Panc1 (cell line): ENCODE measurements at regions not wholly inside any gene's neighbourhood (a gene's known extent, or its start where the extent isn't known, plus 50 kb on each side); places are given as distances from the start of the nearest gene placed in this dataset.

Source experiments
- ATAC-seq: fragments of 200-7000 bp; cut with Tn5 transposase; 2 replicates; pipeline ENCODE4 v1.9.1; 2020; ENCODE audit warnings: mild to moderate bottlenecking, moderate library complexity
- BruUV-seq: library from RNA; stranded (reverse); fragments of 400-500 nt; replicated peaks from 2 replicates; lab custom pipeline; 2021; lab: Mats Ljungman, UMichigan
- CTCF ChIA-PET: fragments of 300-600 bp; sonication (Branson Sonifier 250); formaldehyde crosslinking; loops from one replicate; lab custom pipeline; 2022; ENCODE audit warnings: antibody characterized with exemption; lab: Charles Lee
- POLR2A ChIA-PET: fragments of 300-600 bp; sonication (Branson Sonifier 250); formaldehyde crosslinking; loops from one replicate; lab custom pipeline; 2022; ENCODE audit warnings: antibody characterized with exemption; lab: Charles Lee
- DNase-seq: peaks from one replicate; pipeline ENCODE4 v3.0.0-alpha.2; 2010; ENCODE audit warnings: low read depth, low spot score
- H3K27ac ChIP-seq: 2 replicates; pipeline ENCODE4 v1.5.1; 2011; ENCODE audit warnings: mild to moderate bottlenecking, low read length, inconsistent platforms
- H3K27me3 ChIP-seq: fragments of 200-500 bp; sonication (Bioruptor generic); 2 replicates; pipeline ENCODE4 v1.6.0; 2014; ENCODE audit warnings: low read length, inconsistent platforms; ENCODE audit not compliant: control insufficient read depth, insufficient read depth
- H3K36me3 ChIP-seq: fragments of 200-500 bp; sonication (Bioruptor generic); 2 replicates; pipeline ENCODE4 v1.5.1; 2014; ENCODE audit warnings: inconsistent platforms, mild to moderate bottlenecking, low read length, moderate library complexity; ENCODE audit not compliant: control insufficient read depth, insufficient read depth
- H3K4me1 ChIP-seq: 2 replicates; pipeline ENCODE4 v1.5.1; 2011; ENCODE audit warnings: inconsistent platforms, mild to moderate bottlenecking, low read length, moderate library complexity; ENCODE audit not compliant: control insufficient read depth, insufficient read depth
- H3K4me3 ChIP-seq, 2 experiments: 2 replicates each; pipeline ENCODE4 v1.5.1; 2011 to 2012; ENCODE audit warnings: low read depth in 2 of 2, low read length in 2 of 2, mild to moderate bottlenecking in 2 of 2, inconsistent platforms in 1 of 2, moderate library complexity in 1 of 2
- H3K9me3 ChIP-seq: fragments of 200-500 bp; sonication (Bioruptor generic); 2 replicates; pipeline ENCODE4 v1.5.1; 2014; ENCODE audit warnings: low read depth, mild to moderate bottlenecking, inconsistent platforms, low read length, moderate library complexity; ENCODE audit not compliant: control insufficient read depth, insufficient read depth
- POLR2AphosphoS5 ChIP-seq: IDR thresholded peaks from 2 replicates; pipeline ENCODE4 v1.6.1; 2012; ENCODE audit warnings: mild to moderate bottlenecking, low read depth, low read length, moderate library complexity
- REST ChIP-seq, 2 experiments: IDR thresholded peaks; 2 replicates each; pipeline ENCODE4 v1.6.1; 2011 to 2012; ENCODE audit warnings: low read depth in 2 of 2, control low read depth in 1 of 2, low read length in 1 of 2, mild to moderate bottlenecking in 1 of 2, moderate library complexity in 1 of 2; ENCODE audit not compliant: insufficient read depth in 1 of 2
- SIN3A ChIP-seq: IDR thresholded peaks from 2 replicates; pipeline ENCODE4 v1.6.1; 2012; ENCODE audit warnings: low read depth, mild to moderate bottlenecking, low read length, moderate library complexity, borderline replicate concordance; ENCODE audit not compliant: insufficient read depth
- TCF7L2 ChIP-seq: IDR thresholded peaks from 2 replicates; pipeline ENCODE4 v1.6.1; 2011; ENCODE audit warnings: mild to moderate bottlenecking, low read depth, low read length, inconsistent platforms
- in situ Hi-C: cut with HindIII; loops from 2 replicates; pipeline ENCODE4 v1.10.0; 2016; ENCODE audit warnings: low sequenced_read_pairs, low pct_unique_long_range_greater_than_20kb
- intact Hi-C: fragments of 100-400 bp; cut with micrococcal nuclease; formaldehyde crosslinking; loops from one replicate; pipeline ENCODE4 v1.10.0; 2022; ENCODE audit not compliant: unreplicated experiment
- TF ChIP-seq, protein P1 (sequence below): fragments of 450-650 bp; IDR thresholded peaks from 2 replicates; pipeline ENCODE4 v1.5.1; 2017; ENCODE audit warnings: mild to moderate bottlenecking

DNA sequence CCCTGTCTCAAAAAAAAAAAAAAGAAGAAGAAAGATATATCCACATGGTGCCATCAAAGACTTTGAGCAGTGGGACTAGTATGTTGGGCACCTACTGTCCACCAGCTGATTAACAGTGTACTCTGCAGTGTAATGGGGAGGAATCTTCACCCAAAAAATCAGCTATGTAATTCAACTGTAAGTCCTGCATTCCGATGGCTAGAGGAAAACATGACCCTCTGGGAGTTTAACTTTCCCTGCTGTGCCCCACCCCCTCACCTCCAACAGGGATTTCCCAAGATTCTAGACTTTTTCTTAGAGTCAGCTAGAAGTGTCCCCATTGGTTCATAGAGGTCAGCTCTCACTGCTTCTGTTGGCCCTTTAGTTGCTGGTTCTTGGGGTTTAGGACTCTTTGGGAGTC, 221.2 kb upstream of the CLINT1 start:
- intact Hi-C loops, result no loop called here
- POLR2A ChIA-PET, result no interaction called here
- no TSS peak for BruUV-seq
- Histone ChIP-seq H3K4me3 (no peak overlapping the region), H3K27me3 (no peaks in the 10 kb centered on the region), H3K27ac (no peak overlapping the region), H3K4me1 (no peaks in the 10 kb centered on the region), H3K9me3 (no peaks in the 10 kb centered on the region), H3K36me3 (no peaks in the 10 kb centered on the region)
- in situ Hi-C loops, result no loop called here
- TF ChIP-seq TCF7L2 (no peak), SIN3A (no peak), REST (IDR thresholded peaks at IDR 0.05; ENCODE audit: insufficient read depth in 1 of 2, low read depth in 2 of 2, low read length in 1 of 2) (no peak), POLR2AphosphoS5 (no peak)
- TF ChIP-seq, protein P1, sequence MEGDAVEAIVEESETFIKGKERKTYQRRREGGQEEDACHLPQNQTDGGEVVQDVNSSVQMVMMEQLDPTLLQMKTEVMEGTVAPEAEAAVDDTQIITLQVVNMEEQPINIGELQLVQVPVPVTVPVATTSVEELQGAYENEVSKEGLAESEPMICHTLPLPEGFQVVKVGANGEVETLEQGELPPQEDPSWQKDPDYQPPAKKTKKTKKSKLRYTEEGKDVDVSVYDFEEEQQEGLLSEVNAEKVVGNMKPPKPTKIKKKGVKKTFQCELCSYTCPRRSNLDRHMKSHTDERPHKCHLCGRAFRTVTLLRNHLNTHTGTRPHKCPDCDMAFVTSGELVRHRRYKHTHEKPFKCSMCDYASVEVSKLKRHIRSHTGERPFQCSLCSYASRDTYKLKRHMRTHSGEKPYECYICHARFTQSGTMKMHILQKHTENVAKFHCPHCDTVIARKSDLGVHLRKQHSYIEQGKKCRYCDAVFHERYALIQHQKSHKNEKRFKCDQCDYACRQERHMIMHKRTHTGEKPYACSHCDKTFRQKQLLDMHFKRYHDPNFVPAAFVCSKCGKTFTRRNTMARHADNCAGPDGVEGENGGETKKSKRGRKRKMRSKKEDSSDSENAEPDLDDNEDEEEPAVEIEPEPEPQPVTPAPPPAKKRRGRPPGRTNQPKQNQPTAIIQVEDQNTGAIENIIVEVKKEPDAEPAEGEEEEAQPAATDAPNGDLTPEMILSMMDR, result no peak
- ATAC-seq (no peak), DNase-seq (no peak)
- CTCF ChIA-PET, result interaction anchor here (0.6 kb wide), 1 partner anchor 1196 kb away, joined by 8 read pairs; no protein-coding TSS in a partner anchor

DNA sequence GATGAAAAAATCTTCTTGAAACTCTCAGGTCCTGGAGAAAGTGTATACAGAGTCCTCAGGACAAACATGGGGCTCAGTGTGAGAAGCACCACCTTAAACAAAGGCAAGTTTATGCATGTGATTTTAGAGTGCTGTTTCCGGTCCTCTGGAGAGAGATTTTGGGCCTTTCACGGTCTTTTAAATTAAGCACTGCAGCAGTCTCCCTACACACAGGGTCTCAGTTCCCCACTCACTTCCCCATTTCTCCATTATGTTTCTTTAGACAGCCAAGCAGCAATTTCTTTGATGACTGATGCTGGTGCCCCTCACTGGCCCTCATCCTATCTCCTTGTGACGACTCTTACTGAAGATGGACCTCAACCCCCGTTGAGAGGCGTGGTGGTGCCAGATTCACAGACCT, 220.2 kb upstream of the CLINT1 start:
- ChIA-PET CTCF (no interaction called here), POLR2A (no interaction called here)
- no peaks in the 10 kb centered on the region for H3K27me3 ChIP-seq
- ATAC-seq (no peak), DNase-seq (no peak)
- H3K9me3 ChIP-seq, result no peaks in the 10 kb centered on the region
- intact Hi-C loops, result loop anchor here (5.0 kb wide), 1 partner anchor 1033 kb away; no protein-coding TSS in a partner anchor
- H3K4me1 ChIP-seq, result no peaks in the 10 kb centered on the region
- no peaks in the 10 kb centered on the region for H3K36me3 ChIP-seq
- no TSS peak for BruUV-seq
- no peak overlapping the region for H3K4me3 ChIP-seq
- in situ Hi-C loops, result no loop called here
- H3K27ac ChIP-seq, result no peak overlapping the region
- TF ChIP-seq, protein P1, result no peak
- TF ChIP-seq POLR2AphosphoS5 (no peak), TCF7L2 (no peak)
